ENCODE measurements at regions not wholly inside any gene's neighbourhood (a gene's known extent, or its start where the extent isn't known, plus 50 kb on each side); places are given as distances from the start of the nearest gene placed in this dataset.

DNA sequence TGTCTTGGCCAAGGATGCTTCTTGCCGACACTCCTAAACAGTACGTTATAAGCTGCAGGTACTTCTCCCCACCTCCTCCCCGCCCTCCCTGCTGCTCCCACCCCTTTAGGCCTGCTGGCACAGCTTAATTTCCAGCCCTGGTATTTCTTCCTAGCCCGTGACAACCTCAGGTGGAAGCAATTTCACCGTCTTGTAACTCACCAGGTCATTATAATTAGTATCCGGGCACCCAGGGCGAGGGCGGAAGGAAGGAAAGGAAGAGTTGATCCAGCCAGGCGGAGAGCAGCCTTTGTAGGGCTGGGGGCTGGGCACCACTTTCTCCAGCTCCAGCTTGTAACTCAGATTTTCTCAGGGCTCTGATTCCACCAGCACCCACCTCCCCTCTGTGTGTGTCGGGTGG is 153.5 kb upstream of the CSF3R start:
- TF ChIP-seq, protein P1, sequence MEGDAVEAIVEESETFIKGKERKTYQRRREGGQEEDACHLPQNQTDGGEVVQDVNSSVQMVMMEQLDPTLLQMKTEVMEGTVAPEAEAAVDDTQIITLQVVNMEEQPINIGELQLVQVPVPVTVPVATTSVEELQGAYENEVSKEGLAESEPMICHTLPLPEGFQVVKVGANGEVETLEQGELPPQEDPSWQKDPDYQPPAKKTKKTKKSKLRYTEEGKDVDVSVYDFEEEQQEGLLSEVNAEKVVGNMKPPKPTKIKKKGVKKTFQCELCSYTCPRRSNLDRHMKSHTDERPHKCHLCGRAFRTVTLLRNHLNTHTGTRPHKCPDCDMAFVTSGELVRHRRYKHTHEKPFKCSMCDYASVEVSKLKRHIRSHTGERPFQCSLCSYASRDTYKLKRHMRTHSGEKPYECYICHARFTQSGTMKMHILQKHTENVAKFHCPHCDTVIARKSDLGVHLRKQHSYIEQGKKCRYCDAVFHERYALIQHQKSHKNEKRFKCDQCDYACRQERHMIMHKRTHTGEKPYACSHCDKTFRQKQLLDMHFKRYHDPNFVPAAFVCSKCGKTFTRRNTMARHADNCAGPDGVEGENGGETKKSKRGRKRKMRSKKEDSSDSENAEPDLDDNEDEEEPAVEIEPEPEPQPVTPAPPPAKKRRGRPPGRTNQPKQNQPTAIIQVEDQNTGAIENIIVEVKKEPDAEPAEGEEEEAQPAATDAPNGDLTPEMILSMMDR (IDR thresholded peaks at IDR 0.05), result no peak
- no peak for TF ChIP-seq POLR2A (IDR thresholded peaks at IDR 0.05)

Measured in testis (tissue), 2 donors.